T-cell (primary cell): ENCODE measurements at regions not wholly inside any gene's neighbourhood (a gene's known extent, or its start where the extent isn't known, plus 50 kb on each side); places are given as distances from the start of the nearest gene placed in this dataset.
"Not testable (repeated sequence)": the region's sequence is repeated elsewhere in the genome, so short reads cannot be mapped to it uniquely, and the experiment has no call there.

ENCODE experiments used
- ATAC-seq, 4 experiments: fragments of 200-7000 bp in 3 of 4; fragments of 150-1000 bp in 1 of 4; cut with Tn5 transposase; replicated peaks in 1 of 4; 1 replicate in 3 of 4; 2 replicates in 1 of 4; pipeline ENCODE4 v1.10.0; 2021; ENCODE audit warnings: moderate library complexity in 3 of 4, mild to moderate bottlenecking in 2 of 4, moderate number of reproducible peaks in 1 of 4
- CTCF ChIA-PET, 2 donors: fragments of 300-600 bp; sonication (Branson Sonifier 250); formaldehyde crosslinking; loops; one replicate each; lab custom pipeline; 2022; ENCODE audit warnings: antibody characterized with exemption in 2 of 2; lab: Charles Lee
- POLR2A ChIA-PET, 2 donors: fragments of 300-600 bp; sonication (Branson Sonifier 250); formaldehyde crosslinking; loops; one replicate each; lab custom pipeline; 2022; ENCODE audit warnings: antibody characterized with exemption in 2 of 2; lab: Charles Lee
- DNase-seq, 35 experiments: peaks; one replicate each; pipeline versions ENCODE4 v3.0.0 to v3.0.0-alpha.2; 2013 to 2023
- H3K27ac ChIP-seq: one replicate; pipeline ENCODE4 v1.5.1; 2013; ENCODE audit warnings: low read length
- H3K27me3 ChIP-seq, 2 experiments: replicated peaks in 1 of 2; 1 replicate in 1 of 2; 2 replicates in 1 of 2; pipeline versions ENCODE4 v1.6.1 to v1.7.0; 2013; ENCODE audit warnings: low read length in 1 of 2, mixed read lengths in 1 of 2; ENCODE audit not compliant: control insufficient read depth in 2 of 2, insufficient read depth in 2 of 2; ENCODE audit errors: extremely low read depth in 1 of 2
- H3K36me3 ChIP-seq, 2 donors: 1 replicate in 1 of 2; 2 replicates in 1 of 2; pipeline versions ENCODE4 v1.6.1 to v1.7.0; 2013; ENCODE audit warnings: low read length in 1 of 2; ENCODE audit not compliant: control insufficient read depth in 2 of 2, insufficient read depth in 1 of 2; ENCODE audit errors: extremely low read depth in 1 of 2
- H3K4me1 ChIP-seq, 2 experiments: 1 replicate in 1 of 2; 2 replicates in 1 of 2; pipeline versions ENCODE4 v1.6.1 to v1.7.0; 2013; ENCODE audit warnings: low read length in 2 of 2, mixed read lengths in 1 of 2; ENCODE audit not compliant: insufficient read depth in 2 of 2, control insufficient read depth in 1 of 2; ENCODE audit errors: extremely low read depth in 1 of 2
- H3K4me3 ChIP-seq, 2 donors: 1 replicate in 1 of 2; 2 replicates in 1 of 2; pipeline versions ENCODE4 v1.5.1 to v1.7.0; 2013; ENCODE audit warnings: mild to moderate bottlenecking in 2 of 2, low read length in 1 of 2, moderate library complexity in 1 of 2; ENCODE audit not compliant: control insufficient read depth in 1 of 2; ENCODE audit errors: extremely low read depth in 1 of 2
- H3K9me3 ChIP-seq: 2 replicates; pipeline ENCODE4 v1.7.0; 2013
- H3K27ac Mint-ChIP-seq, 2 donors: one replicate each; pipeline ENCODE4 v1.8.0; 2020 to 2021; ENCODE audit warnings: mild to moderate bottlenecking in 2 of 2, mixed read lengths in 2 of 2
- H3K27me3 Mint-ChIP-seq, 2 donors: one replicate each; pipeline ENCODE4 v1.8.0; 2021 to 2022; ENCODE audit warnings: mixed read lengths in 2 of 2
- H3K36me3 Mint-ChIP-seq: one replicate; pipeline ENCODE4 v1.8.0; 2021; ENCODE audit warnings: mixed read lengths
- H3K4me1 Mint-ChIP-seq, 3 donors: one replicate each; pipeline ENCODE4 v1.8.0; 2020 to 2022; ENCODE audit warnings: mixed read lengths in 3 of 3, mild to moderate bottlenecking in 1 of 3
- H3K4me3 Mint-ChIP-seq, 3 donors: one replicate each; pipeline ENCODE4 v1.8.0; 2020 to 2022; ENCODE audit warnings: mild to moderate bottlenecking in 3 of 3, mixed read lengths in 3 of 3, moderate library complexity in 3 of 3
- H3K9me3 Mint-ChIP-seq, 3 donors: one replicate each; pipeline ENCODE4 v1.8.0; 2020 to 2022; ENCODE audit warnings: mixed read lengths in 3 of 3
- WGBS: methylation state at CpG from one replicate; pipeline ENCODE4 v1.1.5; 2013; ENCODE audit warnings: missing lambda C conversion rate; ENCODE audit not compliant: insufficient coverage; 5-methylcytosine and 5-hydroxymethylcytosine counted together

- H3K27me3 Mint-ChIP-seq = no peaks in the 10 kb centered on the region
- H3K4me3 Mint-ChIP-seq = no peak overlapping the region
- Histone ChIP-seq H3K9me3 (no peaks in the 10 kb centered on the region), H3K27ac (no peak overlapping the region), H3K27me3 (no peaks in the 10 kb centered on the region), H3K36me3 (no peaks in the 10 kb centered on the region), H3K4me1 (no peaks in the 10 kb centered on the region), H3K4me3 (no peak overlapping the region)
- H3K36me3 Mint-ChIP-seq = no peaks in the 10 kb centered on the region
- peaks cover 6 to 19% (median 10%) of the 10 kb centered on the region in 3 donors for H3K9me3 Mint-ChIP-seq
- no peaks in the 10 kb centered on the region for H3K4me1 Mint-ChIP-seq
- no peak overlapping the region for H3K27ac Mint-ChIP-seq
- POLR2A ChIA-PET = no interaction called here
- CTCF ChIA-PET = no interaction called here
- ATAC-seq (no peak), DNase-seq (no peak)
Observed at GRCh38 chr11:100602716-100603115, 84.4 kb upstream of the ARHGAP42 start.

GRCh38 chr11:100607761-100608160, 79.3 kb upstream of the ARHGAP42 start:
- H3K27ac Mint-ChIP-seq, H3K27ac ChIP-seq, H3K27me3 Mint-ChIP-seq, DNase-seq, H3K4me1 ChIP-seq, H3K9me3 ChIP-seq, H3K36me3 Mint-ChIP-seq, H3K4me1 Mint-ChIP-seq, POLR2A ChIA-PET, H3K27me3 ChIP-seq, H3K4me3 ChIP-seq, H3K36me3 ChIP-seq, H3K4me3 Mint-ChIP-seq, ATAC-seq: not testable (repeated sequence)
- peaks cover 6 to 22% (median 16%) of the 10 kb centered on the region in 3 donors for H3K9me3 Mint-ChIP-seq
- CTCF ChIA-PET = interaction anchor here in 1 of 2 donors (0.6 kb wide), 1 partner anchor 231 kb away, joined by 3 read pairs; no protein-coding TSS in a partner anchor

- H3K9me3 ChIP-seq = no peaks in the 10 kb centered on the region
- CTCF ChIA-PET = no interaction called here
- no peaks in the 10 kb centered on the region for H3K27me3 ChIP-seq
- DNase-seq (no peak), ATAC-seq (no peak)
- WGBS = 0% methylated on average over 1 of the region's 2 CpGs
- H3K4me3 ChIP-seq = no peak overlapping the region
- no peak overlapping the region for H3K27ac ChIP-seq
- POLR2A ChIA-PET = no interaction called here
- H3K27ac Mint-ChIP-seq = no peak overlapping the region
- no peaks in the 10 kb centered on the region for H3K27me3 Mint-ChIP-seq
- H3K4me1 Mint-ChIP-seq = no peaks in the 10 kb centered on the region
- H3K4me1 ChIP-seq = no peaks in the 10 kb centered on the region
- H3K36me3 ChIP-seq = no peaks in the 10 kb centered on the region
- no peak overlapping the region for H3K4me3 Mint-ChIP-seq
- peaks cover 4 to 21% (median 12%) of the 10 kb centered on the region in 3 donors for H3K9me3 Mint-ChIP-seq
- no peaks in the 10 kb centered on the region for H3K36me3 Mint-ChIP-seq
Observed at GRCh38 chr11:100612766-100613165, 74.3 kb upstream of the ARHGAP42 start.

GRCh38 chr11:100618914-100619313, 68.2 kb upstream of the ARHGAP42 start:
- Histone ChIP-seq H3K4me3 (no peak overlapping the region), H3K4me1 (no peaks in the 10 kb centered on the region), H3K9me3 (no peaks in the 10 kb centered on the region), H3K27ac (no peak overlapping the region), H3K27me3 (no peaks in the 10 kb centered on the region), H3K36me3 (no peaks in the 10 kb centered on the region)
- Mint-ChIP-seq H3K27ac (no peak overlapping the region), H3K9me3 (peaks cover 17 to 28% (median 18%) of the 10 kb centered on the region in 3 donors), H3K4me1 (no peaks in the 10 kb centered on the region), H3K27me3 (no peaks in the 10 kb centered on the region), H3K4me3 (no peak overlapping the region), H3K36me3 (no peaks in the 10 kb centered on the region)
- ChIA-PET POLR2A (no interaction called here), CTCF (no interaction called here)
- DNase-seq (no peak), ATAC-seq (no peak)
- WGBS = no CpG with 5 or more reads among the region's 2 CpGs

GRCh38 chr11:100619484-100619883, 67.6 kb upstream of the ARHGAP42 start:
- ChIA-PET POLR2A (no interaction called here), CTCF (no interaction called here)
- peaks cover 18 to 34% (median 21%) of the 10 kb centered on the region in 3 donors for H3K9me3 Mint-ChIP-seq
- Histone ChIP-seq H3K27me3 (no peaks in the 10 kb centered on the region), H3K4me1 (no peaks in the 10 kb centered on the region), H3K36me3 (no peaks in the 10 kb centered on the region), H3K9me3 (no peaks in the 10 kb centered on the region), H3K4me3 (no peak overlapping the region), H3K27ac (no peak overlapping the region)
- no CpG with 5 or more reads among the region's 2 CpGs for WGBS
- ATAC-seq (no peak), DNase-seq (no peak)
- H3K27ac Mint-ChIP-seq = no peak overlapping the region
- H3K36me3 Mint-ChIP-seq = no peaks in the 10 kb centered on the region
- no peak overlapping the region for H3K4me3 Mint-ChIP-seq
- H3K27me3 Mint-ChIP-seq = no peaks in the 10 kb centered on the region
- H3K4me1 Mint-ChIP-seq = no peaks in the 10 kb centered on the region

- H3K27me3 ChIP-seq = no peaks in the 10 kb centered on the region
- DNase-seq (no peak), ATAC-seq (no peak)
- H3K27me3 Mint-ChIP-seq = no peaks in the 10 kb centered on the region
- WGBS = no CpG with 5 or more reads among the region's 1 CpG
- no peak overlapping the region for H3K27ac Mint-ChIP-seq
- H3K36me3 Mint-ChIP-seq = no peaks in the 10 kb centered on the region
- H3K27ac ChIP-seq = no peak overlapping the region
- ChIA-PET CTCF (no interaction called here), POLR2A (no interaction called here)
- H3K36me3 ChIP-seq = no peaks in the 10 kb centered on the region
- H3K9me3 ChIP-seq = no peaks in the 10 kb centered on the region
- no peak overlapping the region for H3K4me3 ChIP-seq
- H3K4me1 ChIP-seq = no peaks in the 10 kb centered on the region
- no peaks in the 10 kb centered on the region for H3K4me1 Mint-ChIP-seq
- H3K4me3 Mint-ChIP-seq = no peak overlapping the region
- peaks cover 22 to 30% (median 28%) of the 10 kb centered on the region in 3 donors for H3K9me3 Mint-ChIP-seq
Observed at GRCh38 chr11:100622404-100622803, 64.7 kb upstream of the ARHGAP42 start.

- DNase-seq (no peak), ATAC-seq (no peak)
- H3K4me3 Mint-ChIP-seq = no peak overlapping the region
- Histone ChIP-seq H3K36me3 (no peaks in the 10 kb centered on the region), H3K9me3 (no peaks in the 10 kb centered on the region), H3K4me1 (no peaks in the 10 kb centered on the region), H3K27me3 (no peaks in the 10 kb centered on the region), H3K27ac (no peak overlapping the region), H3K4me3 (no peak overlapping the region)
- H3K36me3 Mint-ChIP-seq = no peaks in the 10 kb centered on the region
- POLR2A ChIA-PET = no interaction called here
- peaks cover 22 to 30% (median 23%) of the 10 kb centered on the region in 3 donors for H3K9me3 Mint-ChIP-seq
- CTCF ChIA-PET = no interaction called here
- no peaks in the 10 kb centered on the region for H3K4me1 Mint-ChIP-seq
- H3K27ac Mint-ChIP-seq = no peak overlapping the region
- 33% methylated on average over 1 of the region's 2 CpGs for WGBS
- no peaks in the 10 kb centered on the region for H3K27me3 Mint-ChIP-seq
Observed at GRCh38 chr11:100624346-100624745, 62.7 kb upstream of the ARHGAP42 start.
